SK-N-SH treated with all-trans-retinoic acid at 6 μM for 48 hours (cell line): ENCODE measurements at regions not wholly inside any gene's neighbourhood (a gene's known extent, or its start where the extent isn't known, plus 50 kb on each side); places are given as distances from the start of the nearest gene placed in this dataset.

ENCODE experiments used
- ATAC-seq: fragments of 200-7000 bp; cut with Tn5 transposase; 3 replicates; pipeline ENCODE4 v1.9.1; 2020; ENCODE audit warnings: mild to moderate bottlenecking, moderate library complexity
- ARNTL ChIP-seq: fragments of 450-650 bp; formaldehyde crosslinking; IDR thresholded peaks from 2 replicates; pipeline ENCODE4 v1.5.0; 2020; ENCODE audit warnings: low read depth, mild to moderate bottlenecking, moderate library complexity, borderline replicate concordance
- BACH2 ChIP-seq: fragments of 250-450 bp; sonication (Bioruptor Pico); IDR thresholded peaks from 2 replicates; pipeline ENCODE4 v1.9.0; 2021; ENCODE audit warnings: mild to moderate bottlenecking, borderline replicate concordance
- CREB5 ChIP-seq: fragments of 250-450 bp; sonication (Bioruptor Pico); IDR thresholded peaks from 2 replicates; pipeline ENCODE4 v1.5.1; 2020; ENCODE audit warnings: low read depth, mild to moderate bottlenecking, moderate library complexity
- CSDC2 ChIP-seq: fragments of 250-450 bp; sonication (Bioruptor Pico); IDR thresholded peaks from 2 replicates; pipeline ENCODE4 v1.5.0; 2020; ENCODE audit warnings: mild to moderate bottlenecking, moderate library complexity
- ESRRG ChIP-seq: fragments of 250-450 bp; sonication (Bioruptor Pico); IDR thresholded peaks from 2 replicates; pipeline ENCODE4 v1.6.1; 2021; ENCODE audit warnings: mild to moderate bottlenecking
- GLIS3 ChIP-seq: fragments of 250-450 bp; sonication (Bioruptor Pico); IDR thresholded peaks from 2 replicates; pipeline ENCODE4 v1.5.0; 2020; ENCODE audit warnings: mild to moderate bottlenecking, moderate library complexity
- OSR1 ChIP-seq: fragments of 250-450 bp; sonication (Bioruptor Pico); IDR thresholded peaks from 2 replicates; pipeline ENCODE4 v1.8.0; 2022; ENCODE audit warnings: moderate library complexity, mild to moderate bottlenecking, inconsistent platforms
- PATZ1 ChIP-seq: fragments of 250-450 bp; sonication (Bioruptor Pico); IDR thresholded peaks from 2 replicates; pipeline ENCODE4 v1.8.0; 2020; ENCODE audit warnings: mild to moderate bottlenecking, moderate library complexity, borderline replicate concordance
- POU6F1 ChIP-seq: fragments of 250-450 bp; sonication (Bioruptor Pico); IDR thresholded peaks from 2 replicates; pipeline ENCODE4 v1.8.0; 2021; ENCODE audit warnings: low read depth, mild to moderate bottlenecking, moderate library complexity, borderline replicate concordance
- PPARA ChIP-seq: fragments of 250-450 bp; sonication (Bioruptor Pico); IDR thresholded peaks from 2 replicates; pipeline ENCODE4 v1.5.0; 2020; ENCODE audit warnings: mild to moderate bottlenecking, borderline replicate concordance
- RARB ChIP-seq: fragments of 250-450 bp; sonication (Bioruptor Pico); IDR thresholded peaks from 2 replicates; pipeline ENCODE4 v1.8.0; 2021; ENCODE audit warnings: mild to moderate bottlenecking, moderate library complexity
- SNAI2 ChIP-seq: fragments of 250-450 bp; sonication (Bioruptor Pico); IDR thresholded peaks from 2 replicates; pipeline ENCODE4 v1.5.0; 2020; ENCODE audit warnings: mild to moderate bottlenecking, moderate library complexity
- TCF4 ChIP-seq: fragments of 250-450 bp; sonication (Bioruptor Pico); IDR thresholded peaks from 2 replicates; pipeline ENCODE4 v1.8.0; 2021; ENCODE audit warnings: mild to moderate bottlenecking, moderate library complexity, borderline replicate concordance
- TOX ChIP-seq: fragments of 250-450 bp; sonication (Bioruptor Pico); IDR thresholded peaks from 2 replicates; pipeline ENCODE4 v1.8.0; 2021; ENCODE audit warnings: mild to moderate bottlenecking, moderate library complexity, borderline replicate concordance
- ZC3H10 ChIP-seq: fragments of 250-450 bp; sonication (Bioruptor Pico); IDR thresholded peaks from 2 replicates; pipeline ENCODE4 v1.5.1; 2021; ENCODE audit warnings: mild to moderate bottlenecking, moderate library complexity
- ZFP3 ChIP-seq: fragments of 250-450 bp; sonication (Bioruptor Pico); IDR thresholded peaks from 2 replicates; pipeline ENCODE4 v1.5.0; 2020; ENCODE audit warnings: mild to moderate bottlenecking, moderate library complexity
- ZFP30 ChIP-seq: fragments of 450-650 bp; formaldehyde crosslinking; IDR thresholded peaks from 2 replicates; pipeline ENCODE4 v1.5.0; 2022; ENCODE audit warnings: mild to moderate bottlenecking, moderate library complexity
- ZNF565 ChIP-seq: fragments of 450-650 bp; formaldehyde crosslinking; conservative IDR thresholded peaks from 2 replicates; pipeline ENCODE4 v1.5.0; 2020; ENCODE audit warnings: low read depth, mild to moderate bottlenecking, moderate library complexity
- ZNF70 ChIP-seq: fragments of 450-650 bp; formaldehyde crosslinking; IDR thresholded peaks from 2 replicates; pipeline ENCODE4 v1.5.0; 2020; ENCODE audit warnings: mild to moderate bottlenecking, moderate library complexity
- ZNF8 ChIP-seq: fragments of 450-650 bp; formaldehyde crosslinking; IDR thresholded peaks from 2 replicates; pipeline ENCODE4 v1.5.0; 2020; ENCODE audit warnings: mild to moderate bottlenecking, moderate library complexity
- TF ChIP-seq, protein P1 (sequence below): fragments of 250-450 bp; sonication (Bioruptor Pico); IDR thresholded peaks from 2 replicates; pipeline ENCODE4 v1.5.0; 2020; ENCODE audit warnings: mild to moderate bottlenecking, moderate library complexity
- TF ChIP-seq, protein P2 (sequence below): fragments of 250-450 bp; sonication (Bioruptor Pico); IDR thresholded peaks from 2 replicates; pipeline ENCODE4 v1.5.1; 2021; ENCODE audit warnings: mild to moderate bottlenecking, moderate library complexity

- ATAC-seq = no peak
- TF ChIP-seq BACH2 (no peak), ESRRG (CRISPR knock-in tag) (no peak), POU6F1 (CRISPR knock-in tag) (no peak), ZFP30 (CRISPR knock-in tag) (no peak)
These were observed 175.6 kb downstream of the DUSP6 start for GRCh38 chr12:89176676-89177075.

GRCh38 chr12:89173678-89174077 is 178.6 kb downstream of the DUSP6 start:
- ATAC-seq = no peak
- TF ChIP-seq CSDC2 (CRISPR knock-in tag) = no peak
- no peak for TF ChIP-seq RARB (CRISPR knock-in tag)
- TF ChIP-seq ZFP3 = no peak
- TF ChIP-seq, protein P1, sequence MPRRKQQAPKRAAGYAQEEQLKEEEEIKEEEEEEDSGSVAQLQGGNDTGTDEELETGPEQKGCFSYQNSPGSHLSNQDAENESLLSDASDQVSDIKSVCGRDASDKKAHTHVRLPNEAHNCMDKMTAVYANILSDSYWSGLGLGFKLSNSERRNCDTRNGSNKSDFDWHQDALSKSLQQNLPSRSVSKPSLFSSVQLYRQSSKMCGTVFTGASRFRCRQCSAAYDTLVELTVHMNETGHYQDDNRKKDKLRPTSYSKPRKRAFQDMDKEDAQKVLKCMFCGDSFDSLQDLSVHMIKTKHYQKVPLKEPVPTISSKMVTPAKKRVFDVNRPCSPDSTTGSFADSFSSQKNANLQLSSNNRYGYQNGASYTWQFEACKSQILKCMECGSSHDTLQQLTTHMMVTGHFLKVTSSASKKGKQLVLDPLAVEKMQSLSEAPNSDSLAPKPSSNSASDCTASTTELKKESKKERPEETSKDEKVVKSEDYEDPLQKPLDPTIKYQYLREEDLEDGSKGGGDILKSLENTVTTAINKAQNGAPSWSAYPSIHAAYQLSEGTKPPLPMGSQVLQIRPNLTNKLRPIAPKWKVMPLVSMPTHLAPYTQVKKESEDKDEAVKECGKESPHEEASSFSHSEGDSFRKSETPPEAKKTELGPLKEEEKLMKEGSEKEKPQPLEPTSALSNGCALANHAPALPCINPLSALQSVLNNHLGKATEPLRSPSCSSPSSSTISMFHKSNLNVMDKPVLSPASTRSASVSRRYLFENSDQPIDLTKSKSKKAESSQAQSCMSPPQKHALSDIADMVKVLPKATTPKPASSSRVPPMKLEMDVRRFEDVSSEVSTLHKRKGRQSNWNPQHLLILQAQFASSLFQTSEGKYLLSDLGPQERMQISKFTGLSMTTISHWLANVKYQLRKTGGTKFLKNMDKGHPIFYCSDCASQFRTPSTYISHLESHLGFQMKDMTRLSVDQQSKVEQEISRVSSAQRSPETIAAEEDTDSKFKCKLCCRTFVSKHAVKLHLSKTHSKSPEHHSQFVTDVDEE = no peak
- TF ChIP-seq ESRRG (CRISPR knock-in tag) = no peak
- TF ChIP-seq, protein P2, sequence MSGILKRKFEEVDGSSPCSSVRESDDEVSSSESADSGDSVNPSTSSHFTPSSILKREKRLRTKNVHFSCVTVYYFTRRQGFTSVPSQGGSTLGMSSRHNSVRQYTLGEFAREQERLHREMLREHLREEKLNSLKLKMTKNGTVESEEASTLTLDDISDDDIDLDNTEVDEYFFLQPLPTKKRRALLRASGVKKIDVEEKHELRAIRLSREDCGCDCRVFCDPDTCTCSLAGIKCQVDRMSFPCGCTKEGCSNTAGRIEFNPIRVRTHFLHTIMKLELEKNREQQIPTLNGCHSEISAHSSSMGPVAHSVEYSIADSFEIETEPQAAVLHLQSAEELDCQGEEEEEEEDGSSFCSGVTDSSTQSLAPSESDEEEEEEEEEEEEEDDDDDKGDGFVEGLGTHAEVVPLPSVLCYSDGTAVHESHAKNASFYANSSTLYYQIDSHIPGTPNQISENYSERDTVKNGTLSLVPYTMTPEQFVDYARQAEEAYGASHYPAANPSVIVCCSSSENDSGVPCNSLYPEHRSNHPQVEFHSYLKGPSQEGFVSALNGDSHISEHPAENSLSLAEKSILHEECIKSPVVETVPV (CRISPR knock-in tag) = no peak

DNA sequence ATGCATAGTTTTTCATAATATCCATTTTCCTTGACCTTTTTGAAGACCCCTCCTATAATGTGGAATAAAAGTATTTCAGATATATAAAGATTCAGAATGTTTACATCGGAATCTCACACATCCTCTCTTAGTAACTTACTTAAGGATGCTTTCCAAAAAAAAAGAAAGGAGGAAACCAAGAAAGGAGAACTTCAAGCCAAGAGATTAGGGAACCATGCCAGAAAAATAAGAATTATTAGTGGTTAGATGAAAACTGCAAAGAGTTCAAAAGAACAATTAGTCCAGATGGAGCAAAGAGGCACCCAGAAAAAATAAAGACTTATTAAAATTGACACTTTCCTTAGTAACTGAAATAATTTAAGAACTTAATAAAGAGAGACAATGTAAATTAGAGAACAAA is 179.2 kb downstream of the DUSP6 start:
- no peak for TF ChIP-seq ZNF70 (CRISPR knock-in tag)
- no peak for TF ChIP-seq CREB5 (CRISPR knock-in tag)
- TF ChIP-seq, all 23 proteins: peak for 0
- no peak for ATAC-seq

DNA sequence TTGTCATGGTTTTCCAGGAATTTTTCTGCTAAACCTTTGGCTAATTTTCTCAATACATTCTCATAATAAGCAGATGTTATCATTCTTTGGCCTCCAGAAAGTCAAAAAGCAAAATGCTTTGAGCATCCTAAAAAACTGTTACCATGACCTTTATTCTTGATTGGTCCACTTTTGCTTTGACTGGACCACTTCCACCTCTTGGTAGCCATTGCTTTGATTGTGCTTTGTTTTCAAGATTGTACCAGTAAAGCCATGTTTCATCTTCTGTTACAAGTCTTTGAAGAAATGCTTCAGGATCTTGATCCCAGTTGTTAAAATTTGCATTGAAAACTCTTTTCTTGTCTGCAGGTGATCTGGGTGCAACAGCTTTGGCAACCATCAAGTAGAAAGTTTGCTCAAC is 180.1 kb downstream of the DUSP6 start:
- ATAC-seq = no peak
- TF ChIP-seq ZFP30 (CRISPR knock-in tag) (no peak), TOX (CRISPR knock-in tag) (no peak), ZNF565 (no peak), TCF4 (CRISPR knock-in tag) (no peak), ARNTL (CRISPR knock-in tag) (no peak), ESRRG (CRISPR knock-in tag) (no peak), ZNF70 (CRISPR knock-in tag) (no peak), SNAI2 (CRISPR knock-in tag) (no peak), OSR1 (CRISPR knock-in tag) (no peak), BACH2 (no peak), GLIS3 (CRISPR knock-in tag) (no peak), CREB5 (CRISPR knock-in tag) (no peak), ZC3H10 (no peak), PATZ1 (CRISPR knock-in tag) (no peak), ZNF8 (CRISPR knock-in tag) (no peak), PPARA (CRISPR knock-in tag) (no peak)
- TF ChIP-seq, protein P2 (CRISPR knock-in tag) = no peak
- TF ChIP-seq, protein P1 = no peak
